SKM-1 (cell line): ENCODE measurements at regions not wholly inside any gene's neighbourhood (a gene's known extent, or its start where the extent isn't known, plus 50 kb on each side); places are given as distances from the start of the nearest gene placed in this dataset.

Experiments
- DNase-seq: peaks from one replicate; lab custom pipeline; 2025; ENCODE audit not compliant: unreplicated experiment; lab: John Stamatoyannopoulos, UW

DNA sequence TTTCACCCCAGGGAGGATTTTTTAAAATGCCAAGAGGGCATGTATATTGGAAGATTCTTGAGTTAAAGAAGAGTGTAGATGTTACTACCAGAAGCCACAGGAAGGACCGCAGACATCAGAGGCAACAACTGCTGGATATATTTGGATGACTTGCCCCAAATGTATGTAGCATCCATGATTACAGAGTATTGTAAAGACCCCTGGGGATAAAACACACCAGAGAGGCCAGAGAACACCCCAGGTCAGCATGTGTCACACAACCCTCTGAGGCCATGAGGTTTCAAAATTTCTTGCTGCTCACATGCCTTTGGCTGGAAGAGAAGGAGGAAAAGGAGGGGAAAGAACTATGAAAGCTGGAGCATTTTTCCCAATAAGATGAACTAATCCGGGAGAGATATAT is 108.0 kb upstream of the LSM8 start:
- DNase-seq = no peak

DNA sequence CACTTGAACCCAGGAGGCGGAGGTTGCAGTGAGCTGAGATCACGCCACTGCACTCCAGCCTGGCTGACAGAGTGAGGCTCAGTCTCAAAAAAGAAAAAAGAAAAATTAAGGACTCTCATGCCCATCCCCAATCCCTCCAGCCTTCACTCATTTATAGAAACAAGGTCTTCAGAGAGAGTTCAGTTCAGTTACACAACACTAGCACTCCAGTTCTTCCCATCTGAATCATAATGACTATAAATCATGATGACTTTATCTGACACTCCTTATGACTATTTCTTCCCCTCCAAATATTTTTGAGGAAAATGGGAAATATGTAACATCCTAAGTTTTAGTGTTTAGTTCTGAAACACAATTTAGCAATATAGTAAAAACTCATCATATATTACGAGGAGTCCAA is 107.4 kb upstream of the LSM8 start:
- no peak for DNase-seq

DNA sequence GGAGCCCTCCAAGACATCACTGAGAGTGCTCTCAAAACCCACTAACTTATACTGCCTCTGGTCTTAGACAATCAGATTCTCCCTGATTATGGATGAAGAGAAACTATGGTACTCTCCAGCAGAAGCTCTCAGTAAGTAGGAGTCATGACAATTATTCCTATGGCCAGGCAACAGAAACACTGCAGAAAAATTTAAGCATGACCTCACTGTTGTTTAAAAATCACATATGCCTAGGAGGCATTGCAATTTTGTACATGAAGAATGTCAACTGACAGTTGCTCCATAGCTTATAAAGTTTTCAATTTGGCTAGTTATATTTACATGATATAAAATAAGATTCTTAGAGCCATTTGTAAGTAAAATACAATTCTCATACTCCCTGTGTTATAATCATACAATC is 105.9 kb upstream of the LSM8 start:
- DNase-seq = no peak

DNA sequence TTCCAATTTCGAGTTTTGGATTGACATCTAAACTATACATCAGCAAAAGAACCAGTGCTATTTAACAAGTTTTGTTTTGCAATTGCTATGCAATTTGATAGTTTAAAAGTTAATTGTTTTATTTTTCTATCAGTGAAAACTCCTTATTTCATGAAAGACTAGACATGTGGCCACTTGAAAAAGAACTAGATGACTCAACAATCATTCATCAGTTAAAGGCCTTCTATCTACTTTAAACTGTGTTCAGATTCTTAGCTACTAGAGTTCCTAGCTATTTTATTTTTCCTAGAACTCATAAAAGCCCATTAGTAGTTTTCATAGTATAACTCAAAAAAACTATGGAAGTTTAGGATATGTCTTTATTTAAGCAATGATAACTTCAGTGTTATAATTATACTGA is 104.6 kb upstream of the LSM8 start:
- no peak for DNase-seq

DNA sequence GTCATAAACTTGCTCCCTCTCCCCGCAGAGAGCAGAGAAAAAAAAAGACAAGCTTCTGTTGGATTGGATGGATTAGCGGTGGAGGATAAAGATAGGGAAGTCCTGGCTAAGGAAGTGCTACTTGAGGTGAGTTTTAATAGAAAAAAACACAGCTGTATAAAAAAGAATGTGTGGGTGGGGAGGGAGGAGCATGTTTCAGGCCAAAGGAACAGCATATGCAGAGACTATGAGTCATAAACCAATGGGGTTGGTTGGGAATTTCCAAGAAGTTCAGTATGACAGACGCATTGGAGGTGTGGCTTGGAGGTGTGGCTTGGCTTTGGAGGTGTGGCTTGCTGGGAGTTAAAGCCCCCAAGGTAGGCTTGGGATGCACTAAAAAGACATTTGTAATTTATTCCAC is 103.0 kb upstream of the LSM8 start:
- no peak for DNase-seq

DNA sequence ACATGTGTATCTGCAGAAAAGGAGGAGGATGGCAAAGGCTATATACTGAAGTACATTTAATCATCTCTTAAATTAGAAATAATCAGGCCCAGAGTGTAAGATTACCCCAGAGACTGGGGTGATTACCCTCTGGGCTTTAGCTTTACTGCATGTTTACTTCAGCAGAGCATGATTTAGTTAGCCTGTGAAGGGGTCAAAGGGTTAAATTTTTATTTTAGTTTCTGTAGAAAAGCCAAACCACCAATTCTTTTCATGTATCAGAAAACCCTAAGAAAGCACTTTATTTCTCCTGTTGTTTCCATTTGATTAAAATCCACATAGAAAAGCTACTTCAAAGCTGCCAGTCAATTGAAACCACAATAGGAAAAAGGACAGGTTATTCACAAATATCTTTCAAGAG is 101.5 kb upstream of the LSM8 start:
- no peak for DNase-seq

DNA sequence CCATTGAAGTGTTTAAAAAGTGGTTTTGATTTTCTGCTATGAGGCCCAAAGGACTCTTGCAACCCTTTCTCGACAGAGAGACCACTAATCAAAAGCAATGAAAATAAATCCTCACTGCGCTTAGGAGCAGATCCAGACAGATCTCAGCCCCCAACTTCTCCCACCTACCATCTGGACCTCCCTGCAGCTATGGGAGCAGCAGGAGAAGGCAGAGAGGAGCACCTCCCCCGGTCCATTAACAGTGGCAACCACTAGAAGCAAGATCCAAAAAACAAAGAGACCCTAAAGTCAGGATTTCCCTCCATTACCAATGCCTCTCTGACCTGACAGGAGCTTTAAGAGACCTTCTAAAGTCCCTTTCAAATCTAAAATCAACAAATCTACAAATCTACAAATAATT is 99.0 kb upstream of the LSM8 start:
- no peak for DNase-seq

DNA sequence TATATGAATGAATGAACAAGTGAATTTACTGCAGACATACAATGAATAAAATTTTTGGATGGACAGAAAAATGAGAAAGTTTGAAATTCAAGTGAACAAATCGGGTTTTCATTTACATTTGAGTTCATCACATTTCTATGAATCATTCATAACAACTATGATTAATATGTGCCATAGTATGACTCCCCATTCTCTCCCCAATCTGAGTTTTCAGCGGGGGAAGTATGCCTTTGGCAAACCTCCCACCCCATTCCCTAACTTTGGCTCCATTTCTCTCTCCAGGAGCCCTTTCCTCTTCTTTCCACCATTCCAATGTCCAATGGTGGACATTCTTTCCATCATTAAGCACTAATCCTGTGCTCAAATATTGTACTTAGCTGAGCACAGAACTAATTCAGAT is 96.8 kb upstream of the LSM8 start:
- no peak for DNase-seq

DNA sequence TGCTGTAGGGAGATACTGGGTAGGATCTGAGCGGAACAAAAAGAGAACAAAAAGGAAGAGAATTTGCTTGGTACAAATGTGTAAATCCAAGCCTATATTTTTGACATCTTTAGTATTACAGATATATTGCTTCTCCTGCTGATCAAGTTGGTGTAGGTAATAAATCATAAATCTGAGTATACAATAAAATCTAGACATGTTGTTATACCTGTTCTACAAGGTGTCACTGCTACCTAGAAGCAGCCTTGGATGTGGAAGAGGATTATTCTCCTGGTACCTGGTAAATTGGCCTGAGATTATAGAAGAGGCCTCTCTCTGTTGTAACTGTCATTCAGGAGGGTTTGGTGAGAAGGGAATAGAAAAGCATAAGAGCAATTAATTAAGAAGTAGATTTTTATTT is 89.9 kb upstream of the LSM8 start:
- no peak for DNase-seq

DNA sequence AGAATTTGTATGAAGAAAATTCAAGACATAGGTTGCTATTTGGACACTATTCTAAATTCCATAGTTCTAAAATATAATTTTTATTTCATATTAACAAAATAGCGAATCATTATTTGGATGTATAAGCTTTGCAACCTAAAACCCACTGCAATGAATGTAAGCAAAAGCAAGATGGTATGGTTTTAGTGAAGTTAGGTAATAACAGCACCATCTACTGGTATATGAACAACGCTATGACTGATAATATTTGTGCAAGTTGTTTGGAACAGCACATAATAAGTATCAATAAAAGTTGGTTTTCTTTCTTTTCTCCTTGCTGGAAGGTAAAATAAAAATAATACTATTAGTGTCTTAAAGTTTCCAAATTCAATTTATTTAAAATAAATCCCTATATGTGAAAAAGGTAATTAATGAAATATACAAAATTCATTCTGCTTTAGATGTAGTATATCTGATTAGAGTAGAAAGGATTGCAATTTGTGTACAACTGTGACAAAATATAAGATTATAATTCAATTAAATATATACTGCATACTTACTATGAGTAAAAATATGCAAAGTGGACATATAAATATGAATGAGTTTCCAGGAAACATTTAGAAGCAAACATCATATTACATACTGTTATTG is 79.0 kb upstream of the LSM8 start:
- peak; percentile 26 for DNase-seq

DNA sequence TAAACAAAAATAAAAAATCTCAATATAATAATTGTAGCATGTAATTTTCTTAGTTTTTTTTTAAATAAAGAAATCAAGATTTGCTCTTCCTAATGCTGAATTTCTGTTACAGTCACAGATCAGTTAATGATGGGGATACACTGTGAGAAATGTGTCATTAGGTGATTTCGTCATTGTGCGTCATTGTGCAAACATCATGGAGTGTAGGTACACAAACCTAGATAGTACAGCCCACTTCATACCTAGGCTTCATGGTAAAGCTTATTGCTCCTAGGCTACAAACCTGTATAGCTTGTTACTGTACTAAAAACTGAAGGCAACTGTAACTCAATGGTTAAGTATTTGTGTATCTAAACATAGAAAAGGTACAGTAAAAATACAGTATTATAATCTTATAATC is 74.4 kb upstream of the LSM8 start:
- DNase-seq = no peak

DNA sequence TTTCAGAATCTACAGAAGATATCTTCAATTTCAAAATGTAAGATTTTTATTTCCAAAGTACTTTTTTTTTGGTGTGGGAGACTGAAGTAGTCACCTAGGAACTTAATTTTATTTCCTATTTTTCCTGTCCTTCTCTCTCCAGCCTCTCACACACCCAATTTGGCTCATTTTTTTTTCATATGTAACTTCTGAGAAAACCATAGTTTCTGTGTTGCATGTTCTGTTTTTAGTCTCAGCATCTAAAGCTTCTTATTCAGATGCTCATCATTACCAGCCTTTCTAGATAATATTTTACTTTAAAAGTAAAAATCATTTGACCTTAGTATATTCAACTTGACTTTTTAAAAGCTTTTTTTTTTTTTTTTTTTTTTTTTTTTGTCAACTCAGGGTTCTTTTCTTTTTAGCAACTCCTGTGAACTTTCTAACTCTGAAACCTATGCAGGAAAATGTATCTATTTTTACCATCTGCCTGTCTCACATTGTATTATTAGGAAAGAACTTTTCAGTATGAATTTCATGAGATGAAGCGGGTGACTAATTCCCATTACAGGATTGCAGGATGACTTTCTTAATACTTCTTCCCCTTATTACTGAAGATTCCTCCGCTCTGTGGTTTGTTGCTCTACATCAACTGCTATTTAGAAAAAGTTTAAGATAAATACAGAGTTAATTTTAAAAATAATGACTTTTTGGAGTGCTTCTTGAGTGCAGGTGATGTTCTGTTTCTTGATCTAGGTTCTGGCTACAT is 73.6 kb upstream of the LSM8 start:
- DNase-seq = no peak

DNA sequence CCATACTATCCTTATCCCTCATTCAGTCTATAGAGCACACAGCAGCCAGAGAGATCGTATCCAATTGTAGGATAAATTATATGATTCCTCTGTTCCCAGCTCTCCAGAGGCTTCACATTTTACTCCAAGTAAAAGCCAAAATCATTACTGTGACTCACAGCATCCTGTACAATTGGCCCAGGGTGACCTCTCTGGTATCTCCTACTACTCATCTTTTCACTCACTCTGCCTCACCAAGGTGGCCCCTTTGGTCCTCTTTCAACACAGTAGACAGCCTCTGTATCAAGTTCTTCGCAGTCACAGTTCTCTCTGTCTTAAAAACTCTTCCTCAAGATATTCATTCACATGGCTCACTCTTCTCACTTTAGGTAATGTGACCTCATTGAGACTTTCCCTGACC is 72.6 kb upstream of the LSM8 start:
- no peak for DNase-seq

DNA sequence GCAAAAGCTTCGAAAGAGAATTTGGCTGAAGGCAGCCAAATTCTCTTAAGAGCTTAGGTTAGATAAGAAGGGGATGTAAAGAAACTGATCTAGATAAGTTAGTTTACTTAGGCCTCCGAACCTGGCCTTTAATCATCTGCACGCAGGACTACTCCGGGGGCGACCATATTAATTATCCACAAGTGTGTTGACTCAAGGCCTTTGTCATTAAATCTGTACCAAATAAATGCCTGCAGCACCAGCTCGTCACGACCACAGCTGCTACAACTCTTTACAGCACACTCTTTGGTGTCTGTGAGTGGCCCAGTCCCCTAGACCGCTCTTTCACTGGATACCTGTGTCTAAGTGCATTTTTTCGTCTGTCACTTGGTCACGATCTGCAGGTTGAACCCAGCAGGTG is 69.8 kb upstream of the LSM8 start:
- DNase-seq = no peak

DNA sequence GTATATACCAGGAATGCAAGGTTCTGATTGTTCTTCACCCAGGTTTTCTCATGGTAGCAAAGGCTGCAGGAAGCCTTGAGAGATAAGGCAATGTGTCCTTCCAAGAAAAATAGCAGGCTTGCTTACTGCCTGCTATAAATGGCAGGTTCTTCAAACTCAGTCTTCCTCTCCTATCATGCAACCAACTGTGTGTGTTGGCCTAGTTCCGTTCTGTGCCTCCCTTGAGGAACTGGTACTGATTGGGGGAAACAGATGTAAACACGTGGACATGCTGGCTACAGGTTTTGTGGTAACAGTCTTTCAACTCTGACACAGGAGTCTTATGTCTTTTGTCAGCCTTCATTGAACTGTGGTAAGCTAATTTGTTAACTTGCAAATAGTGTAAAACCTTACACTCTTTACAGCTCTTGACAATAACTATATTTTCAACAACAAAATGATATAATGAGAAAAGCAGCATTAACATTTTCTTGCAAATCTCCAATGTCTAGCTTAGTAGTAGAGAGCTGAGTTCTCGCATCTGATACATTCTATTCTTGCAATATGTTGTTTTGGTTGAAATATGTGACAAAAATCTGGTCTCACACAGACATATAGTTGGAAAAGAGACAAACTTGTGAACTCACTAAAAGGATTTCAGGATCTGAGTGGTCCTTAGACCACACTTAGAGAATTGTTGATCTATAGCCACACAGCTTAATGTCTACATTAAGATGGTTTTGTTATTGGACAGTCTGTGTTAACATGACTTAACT is 54.7 kb upstream of the LSM8 start:
- DNase-seq = no peak

DNA sequence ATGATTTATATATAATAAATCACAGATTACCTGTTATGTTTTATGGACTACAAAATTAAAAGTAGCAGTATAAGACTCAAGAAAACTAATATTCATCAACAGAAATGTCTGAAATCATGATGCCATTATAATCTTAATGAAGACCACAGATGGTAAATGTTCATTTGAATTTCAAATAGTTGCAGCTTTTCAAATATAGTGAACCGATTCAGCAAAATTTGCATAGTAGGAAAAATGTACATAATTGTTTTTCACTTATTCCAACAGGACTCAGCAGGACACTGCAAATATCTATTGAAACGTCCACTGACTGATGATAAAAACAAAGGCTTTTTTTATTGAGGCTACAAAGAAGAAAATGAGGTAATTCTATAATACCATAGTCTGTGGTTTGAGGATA is 51.2 kb upstream of the LSM8 start:
- DNase-seq = no peak
